Bronchial epithelial cell (primary cell): ENCODE measurements at regions not wholly inside any gene's neighbourhood (a gene's known extent, or its start where the extent isn't known, plus 50 kb on each side); places are given as distances from the start of the nearest gene placed in this dataset.

Experiments used
- DNase-seq: peaks from one replicate; pipeline ENCODE4 v3.0.0-alpha.2; 2010; ENCODE audit warnings: low read depth
- FAIRE-seq: peaks from 2 replicates; lab custom pipeline; 2011; peaks lifted over from hg19 to GRCh38; lab: Jason Lieb, UNC
- H3K27me3 ChIP-seq: 2 replicates; pipeline ENCODE4 v1.5.1; 2011; ENCODE audit warnings: low read length; ENCODE audit not compliant: control insufficient read depth, insufficient read depth
- H3K36me3 ChIP-seq: 2 replicates; pipeline ENCODE4 v1.5.1; 2011; ENCODE audit warnings: low read length; ENCODE audit not compliant: control insufficient read depth, insufficient read depth
- H3K4me3 ChIP-seq: 2 replicates; pipeline ENCODE4 v1.5.1; 2011; ENCODE audit warnings: mild to moderate bottlenecking, low read depth, low read length, control low read depth
- TF ChIP-seq, protein P1 (sequence below): IDR thresholded peaks from 2 replicates; pipeline ENCODE4 v1.5.1; 2011; ENCODE audit warnings: mild to moderate bottlenecking, moderate library complexity, low read length, control low read depth, inconsistent platforms; ENCODE audit not compliant: insufficient read depth, severe bottlenecking

DNA sequence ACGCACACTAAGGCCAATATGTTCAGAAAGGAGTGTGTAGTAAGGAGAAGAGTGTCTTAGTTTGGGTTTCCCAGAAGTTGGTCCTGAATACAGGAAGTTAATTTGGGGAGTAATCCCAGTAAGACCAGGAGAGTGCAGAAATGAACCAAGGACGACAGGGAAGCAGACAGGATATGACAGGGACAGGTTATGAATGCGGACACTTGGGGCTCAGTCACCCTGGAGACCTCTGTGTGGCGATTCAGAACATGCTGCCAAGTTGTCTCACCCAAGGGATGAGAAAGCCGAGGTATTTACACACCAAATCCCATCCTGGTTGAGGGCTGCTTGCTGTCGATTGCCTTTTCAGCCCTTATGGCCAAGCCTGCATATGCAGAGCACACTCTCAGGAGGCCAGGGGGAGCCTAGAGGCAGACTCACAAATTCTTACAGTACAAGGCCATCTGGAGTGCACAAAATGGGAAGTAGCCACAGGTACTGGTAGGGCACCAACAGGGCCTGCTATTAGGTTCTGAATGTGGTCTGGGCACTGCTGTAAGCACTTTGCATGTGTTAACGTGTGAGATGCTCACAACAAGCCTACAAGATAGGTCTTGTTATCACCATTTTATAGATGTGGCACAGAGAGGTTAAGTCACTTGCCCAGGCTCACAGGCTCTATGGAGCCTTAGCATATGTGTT lies 233.1 kb upstream of the ANKRD55 start:
- Histone ChIP-seq H3K36me3 (no peaks in the 10 kb centered on the region), H3K27me3 (no peaks in the 10 kb centered on the region), H3K4me3 (no peak overlapping the region)
- TF ChIP-seq, protein P1, sequence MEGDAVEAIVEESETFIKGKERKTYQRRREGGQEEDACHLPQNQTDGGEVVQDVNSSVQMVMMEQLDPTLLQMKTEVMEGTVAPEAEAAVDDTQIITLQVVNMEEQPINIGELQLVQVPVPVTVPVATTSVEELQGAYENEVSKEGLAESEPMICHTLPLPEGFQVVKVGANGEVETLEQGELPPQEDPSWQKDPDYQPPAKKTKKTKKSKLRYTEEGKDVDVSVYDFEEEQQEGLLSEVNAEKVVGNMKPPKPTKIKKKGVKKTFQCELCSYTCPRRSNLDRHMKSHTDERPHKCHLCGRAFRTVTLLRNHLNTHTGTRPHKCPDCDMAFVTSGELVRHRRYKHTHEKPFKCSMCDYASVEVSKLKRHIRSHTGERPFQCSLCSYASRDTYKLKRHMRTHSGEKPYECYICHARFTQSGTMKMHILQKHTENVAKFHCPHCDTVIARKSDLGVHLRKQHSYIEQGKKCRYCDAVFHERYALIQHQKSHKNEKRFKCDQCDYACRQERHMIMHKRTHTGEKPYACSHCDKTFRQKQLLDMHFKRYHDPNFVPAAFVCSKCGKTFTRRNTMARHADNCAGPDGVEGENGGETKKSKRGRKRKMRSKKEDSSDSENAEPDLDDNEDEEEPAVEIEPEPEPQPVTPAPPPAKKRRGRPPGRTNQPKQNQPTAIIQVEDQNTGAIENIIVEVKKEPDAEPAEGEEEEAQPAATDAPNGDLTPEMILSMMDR: no peak
- DNase-seq (peak; percentile 30), FAIRE-seq (peak; percentile 73)

- peak; percentile 52 for FAIRE-seq
- TF ChIP-seq, protein P1: no peak
- no peaks in the 10 kb centered on the region for H3K36me3 ChIP-seq
Observed at GRCh38 chr5:56465769-56466135, 232.6 kb upstream of the ANKRD55 start.

DNA sequence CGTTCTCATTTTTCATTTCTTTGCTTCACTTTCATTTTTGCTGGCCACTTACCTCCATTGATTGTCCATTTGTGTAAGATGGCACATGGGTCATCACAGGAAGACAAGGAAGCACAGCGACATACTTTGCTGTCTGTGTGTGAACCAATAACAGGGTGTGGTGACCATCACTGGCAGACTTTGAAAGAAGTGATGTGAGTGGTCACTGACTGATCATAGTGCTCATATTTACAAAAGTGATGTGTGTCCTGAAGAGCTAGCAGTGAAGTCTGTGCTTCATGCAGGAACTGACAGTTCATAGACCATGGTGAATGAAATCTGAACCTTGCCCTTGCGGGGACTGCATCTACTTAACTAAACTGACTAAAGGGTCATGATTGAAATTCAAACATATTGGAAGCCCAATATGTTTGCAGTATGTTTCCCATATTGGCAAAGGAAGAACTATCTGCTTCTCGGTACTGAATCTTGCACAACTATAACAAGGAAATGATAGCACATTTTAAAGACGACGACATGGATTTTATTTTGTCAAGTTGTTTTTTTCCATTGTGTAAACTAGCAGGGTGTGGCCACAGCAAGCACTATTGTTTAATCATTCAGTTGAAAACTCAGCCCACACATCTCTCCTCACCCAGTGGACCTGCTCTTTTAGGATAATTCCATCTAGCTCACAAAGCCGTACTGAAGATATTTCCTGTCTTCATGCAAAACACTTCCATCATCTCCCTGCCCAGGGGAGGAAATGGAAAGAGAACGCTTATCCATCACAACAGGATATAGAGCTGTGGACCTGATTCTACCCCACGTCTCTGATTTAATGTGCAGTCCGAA lies 232.0 kb upstream of the ANKRD55 start:
- TF ChIP-seq, protein P1: no peak
- FAIRE-seq (peak; percentile 68), DNase-seq (peak; percentile 29)
- H3K36me3 ChIP-seq: no peaks in the 10 kb centered on the region
- H3K4me3 ChIP-seq: no peak overlapping the region
- no peaks in the 10 kb centered on the region for H3K27me3 ChIP-seq

More at GRCh38 chr5:56465769-56466135, 232.6 kb upstream of the ANKRD55 start:
- Histone ChIP-seq H3K4me3 (no peak overlapping the region), H3K27me3 (no peaks in the 10 kb centered on the region)
- DNase-seq: peak; percentile 34

- DNase-seq (no peak), FAIRE-seq (no peak)
- Histone ChIP-seq H3K4me3 (no peak overlapping the region), H3K36me3 (no peaks in the 10 kb centered on the region), H3K27me3 (no peaks in the 10 kb centered on the region)
- TF ChIP-seq, protein P1: no peak
Observed at GRCh38 chr5:56463944-56464571, 230.9 kb upstream of the ANKRD55 start.

DNA sequence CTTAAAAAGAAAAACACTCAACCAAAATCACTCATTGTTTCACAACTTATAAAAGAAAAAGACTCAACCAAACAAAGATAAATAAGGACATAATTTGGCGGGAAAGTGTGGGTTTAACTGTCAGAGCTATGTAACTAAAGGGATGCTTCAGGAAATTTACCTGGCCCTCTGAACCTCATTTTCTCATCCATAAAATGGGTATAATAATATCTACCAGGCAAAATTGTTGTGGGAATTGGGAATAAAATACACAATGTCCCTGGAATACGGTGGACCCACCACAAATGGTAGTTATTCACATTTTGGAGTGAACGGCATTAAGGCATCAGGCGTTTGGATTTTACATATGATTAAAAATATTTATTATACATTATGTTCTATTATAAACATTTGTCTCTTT lies 228.5 kb upstream of the ANKRD55 start:
- H3K27me3 ChIP-seq: no peaks in the 10 kb centered on the region
- no peak overlapping the region for H3K4me3 ChIP-seq
- FAIRE-seq (no peak), DNase-seq (no peak)
- TF ChIP-seq, protein P1: no peak
- no peaks in the 10 kb centered on the region for H3K36me3 ChIP-seq
